Right cardiac atrium (tissue), 5 donors: ENCODE measurements at regions not wholly inside any gene's neighbourhood (a gene's known extent, or its start where the extent isn't known, plus 50 kb on each side); places are given as distances from the start of the nearest gene placed in this dataset.

Source experiments
- ATAC-seq, 2 donors: fragments of 200-7000 bp; cut with Tn5 transposase; one replicate each; pipeline versions ENCODE4 v1.8.0 to v1.9.1; 2020; ENCODE audit warnings: moderate library complexity in 2 of 2, mild to moderate bottlenecking in 1 of 2
- DNase-seq, 3 donors: peaks; one replicate each; pipeline ENCODE4 v3.0.0-alpha.2; 2020
- H3K27ac ChIP-seq: one replicate; pipeline ENCODE4 v1.5.1; 2013; ENCODE audit warnings: mild to moderate bottlenecking, low read length, control low read depth, moderate library complexity
- H3K27me3 ChIP-seq: one replicate; pipeline ENCODE4 v1.6.1; 2013; ENCODE audit not compliant: control insufficient read depth, insufficient read depth
- H3K4me1 ChIP-seq: one replicate; pipeline ENCODE4 v1.6.1; 2013; ENCODE audit warnings: low read length; ENCODE audit not compliant: control insufficient read depth, insufficient read depth
- H3K4me3 ChIP-seq: one replicate; pipeline ENCODE4 v1.5.1; 2013; ENCODE audit warnings: low read length, control low read depth
- H3K9me3 ChIP-seq: one replicate; pipeline ENCODE4 v1.6.1; 2013; ENCODE audit warnings: low read length; ENCODE audit not compliant: control insufficient read depth
- WGBS: extraction: QIAGEN DNeasy Blood & Tissue Kit; methylation state at CpG from one replicate; pipeline ENCODE4 v1.1.7; 2013; 5-methylcytosine and 5-hydroxymethylcytosine counted together
- intact Hi-C, 4 donors: fragments of 100-400 bp; cut with DNase I; formaldehyde crosslinking; loops; one replicate each; pipeline versions ENCODE4 v1.11.0 to v1.14.0; 2022 to 2023
- donor health status: healthy with polysubstance abuse.
- donor health status: DM: no; HTN: yes; CAD: no.
- donor health status: DM: no; HTN: no; CAD: no.
- donor health status: DM: no; HTN: yes; CAD: no; lungs with severe emphysema.
- donor health status: DM: yes; HTN: yes; CAD: no.

GRCh38 chr6:139777202-139777970, 402.9 kb upstream of the CITED2 start:
- DNase-seq (no peak), ATAC-seq (no peak)
- intact Hi-C loops = no loop called here
- Histone ChIP-seq H3K27me3 (no peaks in the 10 kb centered on the region), H3K4me1 (peaks cover 1% of the 10 kb centered on the region), H3K4me3 (no peak overlapping the region), H3K27ac (peak overlapping the region; percentile 67), H3K9me3 (no peaks in the 10 kb centered on the region)
- WGBS = 77% methylated on average over 6 of the region's 6 CpGs

- Histone ChIP-seq H3K4me3 (no peak overlapping the region), H3K4me1 (peaks cover 1% of the 10 kb centered on the region), H3K27me3 (no peaks in the 10 kb centered on the region), H3K9me3 (no peaks in the 10 kb centered on the region), H3K27ac (no peak overlapping the region)
- intact Hi-C loops = no loop called here
- DNase-seq = no peak
- WGBS = 37% methylated on average over 6 of the region's 6 CpGs
- ATAC-seq = no peak
Measured at GRCh38 chr6:139776041-139776440, 401.6 kb upstream of the CITED2 start.

GRCh38 chr6:139768196-139768595, 393.7 kb upstream of the CITED2 start:
- Histone ChIP-seq H3K27ac (no peak overlapping the region), H3K9me3 (no peaks in the 10 kb centered on the region), H3K27me3 (no peaks in the 10 kb centered on the region), H3K4me1 (peaks cover 3% of the 10 kb centered on the region), H3K4me3 (no peak overlapping the region)
- ATAC-seq = no peak
- DNase-seq = no peak
- intact Hi-C loops = no loop called here

GRCh38 chr6:139766796-139767195, 392.3 kb upstream of the CITED2 start:
- H3K27ac ChIP-seq = no peak overlapping the region
- no peaks in the 10 kb centered on the region for H3K9me3 ChIP-seq
- intact Hi-C loops = no loop called here
- peaks cover 3% of the 10 kb centered on the region for H3K4me1 ChIP-seq
- no peaks in the 10 kb centered on the region for H3K27me3 ChIP-seq
- no peak overlapping the region for H3K4me3 ChIP-seq
- no peak for DNase-seq
- ATAC-seq = no peak
- 96% methylated on average over 2 of the region's 2 CpGs for WGBS

GRCh38 chr6:139765825-139766285, 391.4 kb upstream of the CITED2 start:
- no peaks in the 10 kb centered on the region for H3K9me3 ChIP-seq
- H3K4me1 ChIP-seq = peaks cover 3% of the 10 kb centered on the region
- no peak overlapping the region for H3K27ac ChIP-seq
- no peak for ATAC-seq
- no peaks in the 10 kb centered on the region for H3K27me3 ChIP-seq
- intact Hi-C loops = no loop called here
- no peak overlapping the region for H3K4me3 ChIP-seq
- no peak for DNase-seq
- WGBS = 82% methylated on average over 2 of the region's 2 CpGs

GRCh38 chr6:139764498-139764986, 390.1 kb upstream of the CITED2 start:
- WGBS = 14% methylated on average over 2 of the region's 2 CpGs
- peak; percentile 94 to 99 for ATAC-seq
- Histone ChIP-seq H3K4me1 (peaks cover 3% of the 10 kb centered on the region), H3K9me3 (no peaks in the 10 kb centered on the region), H3K4me3 (no peak overlapping the region), H3K27me3 (no peaks in the 10 kb centered on the region), H3K27ac (peak overlapping the region; percentile 96)
- intact Hi-C loops = loop anchor here in 1 of 4 donors (5.0 kb wide), 1 partner anchor 392 kb away; the partner anchor contains the start of gene CITED2
- DNase-seq = no peak

GRCh38 chr6:139763468-139764210, 389.2 kb upstream of the CITED2 start:
- 55% methylated on average over 4 of the region's 4 CpGs for WGBS
- H3K9me3 ChIP-seq = no peaks in the 10 kb centered on the region
- H3K27me3 ChIP-seq = no peaks in the 10 kb centered on the region
- DNase-seq (no peak), ATAC-seq (no peak)
- H3K4me3 ChIP-seq = no peak overlapping the region
- intact Hi-C loops = loop anchor here in 1 of 4 donors (5.0 kb wide), 1 partner anchor 391 kb away; the partner anchor contains the start of gene CITED2
- H3K27ac ChIP-seq = peak overlapping the region; percentile 64
- H3K4me1 ChIP-seq = peaks cover 3% of the 10 kb centered on the region

- ATAC-seq (peak in 1 of 2 donors; percentile 18), DNase-seq (no peak)
- Histone ChIP-seq H3K9me3 (no peaks in the 10 kb centered on the region), H3K27me3 (no peaks in the 10 kb centered on the region), H3K4me1 (peaks cover 3% of the 10 kb centered on the region), H3K4me3 (no peak overlapping the region), H3K27ac (peak overlapping the region; percentile 33)
- intact Hi-C loops = loop anchor here in 1 of 4 donors (5.0 kb wide), 1 partner anchor 390 kb away; the partner anchor contains the start of gene CITED2
- WGBS = 50% methylated on average over 4 of the region's 4 CpGs
Measured at GRCh38 chr6:139762587-139763031, 388.2 kb upstream of the CITED2 start.

- WGBS = 41% methylated on average over 3 of the region's 3 CpGs
- ATAC-seq = no peak
- Histone ChIP-seq H3K27me3 (no peaks in the 10 kb centered on the region), H3K9me3 (no peaks in the 10 kb centered on the region), H3K4me3 (no peak overlapping the region), H3K4me1 (peaks cover 3% of the 10 kb centered on the region), H3K27ac (no peak overlapping the region)
- no peak for DNase-seq
- intact Hi-C loops = loop anchor here in 1 of 4 donors (5.0 kb wide), 1 partner anchor 388 kb away; the partner anchor contains the start of gene CITED2
Measured at GRCh38 chr6:139760128-139760527, 385.7 kb upstream of the CITED2 start.

- intact Hi-C loops = loop anchor here in 2 of 4 donors (10.0 kb wide), 1 partner anchor 384 kb away; the partner anchor contains the start of gene CITED2 (in 2 of the 2)
- DNase-seq (no peak), ATAC-seq (no peak)
- WGBS = 92% methylated on average over 2 of the region's 2 CpGs
- Histone ChIP-seq H3K27me3 (no peaks in the 10 kb centered on the region), H3K9me3 (no peaks in the 10 kb centered on the region), H3K4me1 (peaks cover 5% of the 10 kb centered on the region), H3K27ac (no peak overlapping the region), H3K4me3 (no peak overlapping the region)
Measured at GRCh38 chr6:139759086-139759485, 384.6 kb upstream of the CITED2 start.

- ATAC-seq (peak; percentile 67 to 81), DNase-seq (no peak)
- H3K27me3 ChIP-seq = no peaks in the 10 kb centered on the region
- H3K27ac ChIP-seq = no peak overlapping the region
- no peak overlapping the region for H3K4me3 ChIP-seq
- 37% methylated on average over 3 of the region's 3 CpGs for WGBS
- intact Hi-C loops = loop anchor here in 2 of 4 donors (10.0 kb wide), 1 partner anchor 383 kb away; the partner anchor contains the start of gene CITED2 (in 2 of the 2)
- H3K9me3 ChIP-seq = no peaks in the 10 kb centered on the region
- H3K4me1 ChIP-seq = peaks cover 2% of the 10 kb centered on the region
Measured at GRCh38 chr6:139758209-139758611, 383.8 kb upstream of the CITED2 start.
